Keratinocyte (primary cell): ENCODE measurements at regions not wholly inside any gene's neighbourhood (a gene's known extent, or its start where the extent isn't known, plus 50 kb on each side); places are given as distances from the start of the nearest gene placed in this dataset.
A peak's percentile ranks its signal among the peaks of the same experiment; 100 is the strongest.

Source experiments
- DNase-seq: peaks from one replicate; pipeline ENCODE4 v3.0.0-alpha.2; 2011; ENCODE audit warnings: low read depth, missing footprints, low spot score
- FAIRE-seq: peaks from 2 replicates; lab custom pipeline; 2011; peaks lifted over from hg19 to GRCh38; lab: Jason Lieb, UNC
- H2AFZ ChIP-seq: 2 replicates; pipeline ENCODE4 v1.6.0; 2012; ENCODE audit warnings: low read length, control low read depth, inconsistent platforms; ENCODE audit not compliant: control insufficient read depth
- H3K27ac ChIP-seq: 2 replicates; pipeline ENCODE4 v1.5.1; 2011; ENCODE audit warnings: low read length; ENCODE audit not compliant: control insufficient read depth, insufficient read depth
- H3K27me3 ChIP-seq: 3 replicates; pipeline ENCODE4 v1.6.0; 2011; ENCODE audit warnings: low read length; ENCODE audit not compliant: control insufficient read depth, insufficient read depth; ENCODE audit errors: extremely low read depth
- H3K36me3 ChIP-seq, 2 experiments: 2 replicates in 1 of 2; 3 replicates in 1 of 2; pipeline ENCODE4 v1.5.1; 2011; ENCODE audit warnings: low read length in 2 of 2, mild to moderate bottlenecking in 1 of 2; ENCODE audit not compliant: control insufficient read depth in 2 of 2, insufficient read depth in 2 of 2; ENCODE audit errors: extremely low read depth in 1 of 2
- H3K4me1 ChIP-seq: 3 replicates; pipeline ENCODE4 v1.5.1; 2011; ENCODE audit warnings: low read length; ENCODE audit not compliant: control insufficient read depth, insufficient read depth; ENCODE audit errors: extremely low read depth
- H3K4me2 ChIP-seq: 3 replicates; pipeline ENCODE4 v1.6.0; 2011; ENCODE audit warnings: low read depth, low read length; ENCODE audit not compliant: control insufficient read depth, insufficient read depth; ENCODE audit errors: extremely low read depth
- H3K4me3 ChIP-seq, 3 experiments: fragments of 200-600 bp in 1 of 3; sonication (generic) in 1 of 3; 2 replicates in 2 of 3; 3 replicates in 1 of 3; pipeline ENCODE4 v1.5.1; 2011 to 2016; ENCODE audit warnings: low read length in 3 of 3, mild to moderate bottlenecking in 3 of 3, control low read depth in 2 of 3, inconsistent platforms in 1 of 3, low read depth in 1 of 3, mixed read lengths in 1 of 3, mixed run types in 1 of 3, moderate library complexity in 1 of 3; ENCODE audit not compliant: control insufficient read depth in 2 of 3, insufficient read depth in 2 of 3; ENCODE audit errors: extremely low read depth in 1 of 3
- H3K79me2 ChIP-seq: 2 replicates; pipeline ENCODE4 v1.6.0; 2012; ENCODE audit warnings: low read length; ENCODE audit not compliant: control insufficient read depth, insufficient read depth
- H3K9ac ChIP-seq: 3 replicates; pipeline ENCODE4 v1.6.0; 2011; ENCODE audit warnings: low read length; ENCODE audit not compliant: control insufficient read depth, insufficient read depth; ENCODE audit errors: extremely low read depth
- H3K9me1 ChIP-seq: 3 replicates; pipeline ENCODE4 v1.6.0; 2011; ENCODE audit warnings: low read length; ENCODE audit not compliant: control insufficient read depth, insufficient read depth; ENCODE audit errors: extremely low read depth
- H3K9me3 ChIP-seq: 2 replicates; pipeline ENCODE4 v1.5.1; 2012; ENCODE audit warnings: low read depth, low read length; ENCODE audit not compliant: control insufficient read depth
- H4K20me1 ChIP-seq: 3 replicates; pipeline ENCODE4 v1.6.0; 2011; ENCODE audit warnings: low read length; ENCODE audit not compliant: control insufficient read depth, insufficient read depth; ENCODE audit errors: extremely low read depth
- EZH2 ChIP-seq: IDR thresholded peaks from one replicate; pipeline ENCODE4 v1.6.1; 2012; ENCODE audit warnings: inconsistent platforms, mild to moderate bottlenecking, low read length, moderate library complexity
- dilution Hi-C: fragments of 300-500 bp; cut with MboI; formaldehyde crosslinking; loops from one replicate; pipeline ENCODE4 v1.7.0; 2020; ENCODE audit warnings: low sequenced_read_pairs; ENCODE audit not compliant: extremely low pct_ligation_motif_present
- TF ChIP-seq, protein P1 (sequence below), 3 experiments: IDR thresholded peaks in 1 of 3; conservative IDR thresholded peaks in 1 of 3; optimal IDR thresholded peaks in 1 of 3; 2 replicates in 2 of 3; 3 replicates in 1 of 3; pipeline versions ENCODE3 to v1.5.1; 2011; ENCODE audit warnings: low read length in 3 of 3, mild to moderate bottlenecking in 3 of 3, moderate library complexity in 2 of 3, control low read depth in 1 of 3, inconsistent platforms in 1 of 3; ENCODE audit not compliant: insufficient read depth in 2 of 3; ENCODE audit errors: extremely low read depth in 1 of 3

DNA sequence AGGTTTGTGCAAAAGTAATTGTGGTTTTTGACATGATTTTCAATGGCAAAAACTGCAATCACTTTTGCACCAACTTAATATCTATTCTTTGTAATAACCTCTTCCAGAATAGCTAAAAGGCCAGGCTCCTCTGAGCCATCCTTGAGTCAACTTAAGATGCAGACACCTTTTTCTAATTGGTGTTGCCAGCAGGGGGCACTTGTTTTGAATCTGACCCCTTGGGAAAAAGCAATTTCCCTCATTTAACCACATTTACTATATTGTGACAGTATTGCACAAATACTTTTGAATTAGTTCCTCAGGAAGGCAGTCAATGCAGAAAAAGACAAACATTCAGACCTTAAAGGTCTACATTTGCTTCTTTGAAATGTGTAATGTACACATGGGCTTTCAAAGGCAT lies 78.6 kb upstream of the GALNT5 start:
- H3K27ac ChIP-seq: no peak overlapping the region
- H3K4me2 ChIP-seq: no peak overlapping the region
- H3K4me3 ChIP-seq: no peak overlapping the region
- H3K9me1 ChIP-seq: no peaks in the 10 kb centered on the region
- dilution Hi-C loops: no loop called here
- H3K36me3 ChIP-seq: no peaks in the 10 kb centered on the region
- H4K20me1 ChIP-seq: no peaks in the 10 kb centered on the region
- DNase-seq: no peak
- no peak overlapping the region for H3K9ac ChIP-seq
- no peaks in the 10 kb centered on the region for H3K27me3 ChIP-seq
- H3K4me1 ChIP-seq: peaks cover 15% of the 10 kb centered on the region
- TF ChIP-seq EZH2: no peak
- TF ChIP-seq, protein P1, sequence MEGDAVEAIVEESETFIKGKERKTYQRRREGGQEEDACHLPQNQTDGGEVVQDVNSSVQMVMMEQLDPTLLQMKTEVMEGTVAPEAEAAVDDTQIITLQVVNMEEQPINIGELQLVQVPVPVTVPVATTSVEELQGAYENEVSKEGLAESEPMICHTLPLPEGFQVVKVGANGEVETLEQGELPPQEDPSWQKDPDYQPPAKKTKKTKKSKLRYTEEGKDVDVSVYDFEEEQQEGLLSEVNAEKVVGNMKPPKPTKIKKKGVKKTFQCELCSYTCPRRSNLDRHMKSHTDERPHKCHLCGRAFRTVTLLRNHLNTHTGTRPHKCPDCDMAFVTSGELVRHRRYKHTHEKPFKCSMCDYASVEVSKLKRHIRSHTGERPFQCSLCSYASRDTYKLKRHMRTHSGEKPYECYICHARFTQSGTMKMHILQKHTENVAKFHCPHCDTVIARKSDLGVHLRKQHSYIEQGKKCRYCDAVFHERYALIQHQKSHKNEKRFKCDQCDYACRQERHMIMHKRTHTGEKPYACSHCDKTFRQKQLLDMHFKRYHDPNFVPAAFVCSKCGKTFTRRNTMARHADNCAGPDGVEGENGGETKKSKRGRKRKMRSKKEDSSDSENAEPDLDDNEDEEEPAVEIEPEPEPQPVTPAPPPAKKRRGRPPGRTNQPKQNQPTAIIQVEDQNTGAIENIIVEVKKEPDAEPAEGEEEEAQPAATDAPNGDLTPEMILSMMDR (optimal IDR thresholded peaks at IDR 0.05 in 1 of 3, IDR thresholded peaks at IDR 0.05 in 1 of 3, conservative IDR thresholded peaks at IDR 0.05 in 1 of 3; ENCODE audit: extremely low read depth in 1 of 3, insufficient read depth in 2 of 3, low read length in 3 of 3): peak in 2 of 3 experiments; percentile 14 to 17
- no peak overlapping the region for H2AFZ ChIP-seq
- FAIRE-seq: no peak
- no peaks in the 10 kb centered on the region for H3K79me2 ChIP-seq
- H3K9me3 ChIP-seq: no peaks in the 10 kb centered on the region

DNA sequence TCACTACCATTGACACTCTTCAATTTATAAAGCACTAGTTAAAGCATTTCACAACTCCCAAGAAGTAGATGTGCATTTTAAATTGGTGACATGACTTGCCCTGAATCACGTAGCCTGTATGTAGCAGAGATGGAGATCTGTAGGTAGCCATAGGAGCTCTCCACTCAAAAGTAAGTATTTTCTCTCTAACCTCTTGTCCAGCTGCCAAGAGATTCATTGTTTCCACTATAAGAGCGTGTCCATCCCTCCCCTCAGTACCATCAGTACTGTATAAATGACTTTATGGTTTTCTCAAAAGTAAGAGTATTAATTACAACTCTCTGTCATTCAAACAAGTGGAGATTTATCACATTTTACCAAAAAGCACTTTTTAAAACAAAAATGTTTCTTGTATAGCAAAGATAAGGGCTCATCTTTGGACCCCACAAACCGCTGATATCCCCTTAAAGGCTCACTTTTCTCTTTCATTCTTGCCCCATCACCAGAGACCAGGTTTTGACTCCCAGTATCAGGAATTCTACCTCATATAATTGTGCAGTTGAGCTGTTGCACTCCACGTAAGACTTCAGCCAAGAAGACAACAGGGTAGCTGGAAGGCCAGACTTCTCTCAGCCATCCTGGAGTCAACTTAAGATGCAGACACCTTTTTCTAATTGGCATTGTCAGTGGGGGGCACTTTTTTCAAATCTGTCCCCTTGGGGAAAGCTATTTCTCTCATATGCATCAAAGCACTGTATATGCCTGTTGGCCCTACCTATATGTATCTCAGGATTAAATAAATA lies 78.0 kb upstream of the GALNT5 start:
- Histone ChIP-seq H3K4me2 (no peak overlapping the region), H3K9ac (no peak overlapping the region), H3K79me2 (no peaks in the 10 kb centered on the region), H3K36me3 (no peaks in the 10 kb centered on the region), H3K4me1 (peaks cover 11% of the 10 kb centered on the region), H3K27ac (no peak overlapping the region), H3K9me1 (no peaks in the 10 kb centered on the region), H3K4me3 (no peak overlapping the region), H3K27me3 (no peaks in the 10 kb centered on the region), H2AFZ (no peak overlapping the region), H3K9me3 (no peaks in the 10 kb centered on the region), H4K20me1 (no peaks in the 10 kb centered on the region)
- no peak for TF ChIP-seq EZH2
- TF ChIP-seq, protein P1 (optimal IDR thresholded peaks at IDR 0.05 in 1 of 3, IDR thresholded peaks at IDR 0.05 in 1 of 3, conservative IDR thresholded peaks at IDR 0.05 in 1 of 3; ENCODE audit: extremely low read depth in 1 of 3, insufficient read depth in 2 of 3, low read length in 3 of 3): no peak
- DNase-seq (no peak), FAIRE-seq (no peak)
- dilution Hi-C loops: no loop called here
